ENCODE measurements at regions not wholly inside any gene's neighbourhood (a gene's known extent, or its start where the extent isn't known, plus 50 kb on each side); places are given as distances from the start of the nearest gene placed in this dataset.

DNA sequence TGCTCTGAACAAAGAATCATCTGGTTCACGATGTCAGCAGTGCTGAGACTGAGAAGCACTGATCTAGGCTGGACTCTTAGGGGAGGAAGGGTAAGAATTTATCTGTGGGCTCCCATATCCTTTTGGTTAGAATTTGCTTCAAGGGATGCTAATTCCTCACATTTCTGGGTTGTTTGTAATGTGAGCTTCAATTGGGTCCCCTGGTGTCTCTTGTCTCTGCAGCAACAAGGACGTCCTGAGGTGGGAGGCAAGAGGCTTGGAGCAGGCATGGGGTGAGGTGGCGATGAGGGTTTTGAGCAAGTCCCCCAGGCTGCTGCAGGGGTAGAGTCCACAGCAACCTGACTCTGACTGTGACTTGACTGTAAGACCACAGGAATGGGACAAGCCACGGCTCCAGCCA, 213.8 kb upstream of the NLRP1 start:
- peaks cover 11% of the 10 kb centered on the region for H3K27me3 Mint-ChIP-seq
- H3K9me3 Mint-ChIP-seq (ENCODE audit: low read depth) = peaks cover 4% of the 10 kb centered on the region
- no peak overlapping the region for H3K4me3 Mint-ChIP-seq
- H3K4me1 Mint-ChIP-seq (ENCODE audit: low read depth) = no peaks in the 10 kb centered on the region
- H3K27ac Mint-ChIP-seq = no peak overlapping the region
- no peaks in the 10 kb centered on the region for H3K36me3 Mint-ChIP-seq

GRCh38 chr17:5800131-5800530, 215.8 kb upstream of the NLRP1 start:
- no peak overlapping the region for H3K27ac Mint-ChIP-seq
- no peaks in the 10 kb centered on the region for H3K36me3 Mint-ChIP-seq

GRCh38 chr17:5800646-5801045, 216.3 kb upstream of the NLRP1 start:
- Mint-ChIP-seq H3K36me3 (no peaks in the 10 kb centered on the region), H3K9me3 (ENCODE audit: low read depth) (peaks cover 4% of the 10 kb centered on the region), H3K27me3 (peaks cover 12% of the 10 kb centered on the region), H3K4me1 (ENCODE audit: low read depth) (no peaks in the 10 kb centered on the region), H3K4me3 (no peak overlapping the region), H3K27ac (no peak overlapping the region)

More at GRCh38 chr17:5800131-5800530, 215.8 kb upstream of the NLRP1 start:
- Mint-ChIP-seq H3K27me3 (peaks cover 12% of the 10 kb centered on the region), H3K9me3 (ENCODE audit: low read depth) (peaks cover 4% of the 10 kb centered on the region), H3K4me3 (no peak overlapping the region), H3K4me1 (ENCODE audit: low read depth) (no peaks in the 10 kb centered on the region)

- H3K9me3 Mint-ChIP-seq (ENCODE audit: low read depth) = peaks cover 4% of the 10 kb centered on the region
- H3K27ac Mint-ChIP-seq = no peak overlapping the region
- no peaks in the 10 kb centered on the region for H3K4me1 Mint-ChIP-seq (ENCODE audit: low read depth)
- no peaks in the 10 kb centered on the region for H3K36me3 Mint-ChIP-seq
- H3K27me3 Mint-ChIP-seq = peaks cover 10% of the 10 kb centered on the region
- no peak overlapping the region for H3K4me3 Mint-ChIP-seq
These were observed 219.9 kb upstream of the NLRP1 start for GRCh38 chr17:5804251-5804650.

- Mint-ChIP-seq H3K36me3 (peaks cover 3% of the 10 kb centered on the region), H3K4me3 (no peak overlapping the region), H3K4me1 (ENCODE audit: low read depth) (no peaks in the 10 kb centered on the region), H3K27me3 (peaks cover 7% of the 10 kb centered on the region), H3K27ac (no peak overlapping the region), H3K9me3 (ENCODE audit: low read depth) (peaks cover 16% of the 10 kb centered on the region)
These were observed 224.7 kb upstream of the NLRP1 start for GRCh38 chr17:5809056-5809455.

- Mint-ChIP-seq H3K27me3 (peaks cover 7% of the 10 kb centered on the region), H3K9me3 (ENCODE audit: low read depth) (peaks cover 16% of the 10 kb centered on the region), H3K4me3 (no peak overlapping the region), H3K27ac (no peak overlapping the region), H3K36me3 (peaks cover 3% of the 10 kb centered on the region), H3K4me1 (ENCODE audit: low read depth) (no peaks in the 10 kb centered on the region)
These were observed 225.4 kb upstream of the NLRP1 start for GRCh38 chr17:5809580-5810188.

- H3K4me3 Mint-ChIP-seq = no peak overlapping the region
- peaks cover 16% of the 10 kb centered on the region for H3K9me3 Mint-ChIP-seq (ENCODE audit: low read depth)
- no peaks in the 10 kb centered on the region for H3K4me1 Mint-ChIP-seq (ENCODE audit: low read depth)
- peaks cover 8% of the 10 kb centered on the region for H3K27me3 Mint-ChIP-seq
- peaks cover 3% of the 10 kb centered on the region for H3K36me3 Mint-ChIP-seq
- H3K27ac Mint-ChIP-seq = no peak overlapping the region
These were observed 228.3 kb upstream of the NLRP1 start for GRCh38 chr17:5812590-5812989.

DNA sequence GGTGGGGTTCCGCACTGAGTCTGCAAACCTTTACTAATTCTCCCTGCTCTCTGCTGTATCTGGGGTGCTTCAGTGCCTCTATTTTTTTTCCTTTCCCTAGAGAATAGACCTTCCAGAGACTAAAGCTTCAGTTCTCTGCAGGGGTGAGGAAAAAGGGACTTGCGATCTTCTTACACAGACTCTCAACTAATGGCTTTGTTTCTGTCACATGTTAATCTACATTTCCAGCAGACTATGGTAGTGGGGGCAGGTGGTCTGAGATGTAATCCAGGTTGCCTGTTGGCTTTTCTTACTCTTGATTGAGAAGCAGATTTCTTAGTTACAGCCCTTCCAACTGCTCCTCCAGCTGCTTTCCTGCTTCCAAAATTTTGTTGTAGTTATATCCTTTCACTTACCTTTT, 229.0 kb upstream of the NLRP1 start:
- Mint-ChIP-seq H3K27me3 (peaks cover 11% of the 10 kb centered on the region), H3K4me1 (ENCODE audit: low read depth) (no peaks in the 10 kb centered on the region), H3K36me3 (peaks cover 3% of the 10 kb centered on the region), H3K27ac (no peak overlapping the region), H3K9me3 (ENCODE audit: low read depth) (peaks cover 16% of the 10 kb centered on the region), H3K4me3 (no peak overlapping the region)

GRCh38 chr17:5815396-5815795, 231.1 kb upstream of the NLRP1 start:
- Mint-ChIP-seq H3K36me3 (peaks cover 3% of the 10 kb centered on the region), H3K27ac (no peak overlapping the region), H3K4me1 (ENCODE audit: low read depth) (no peaks in the 10 kb centered on the region), H3K4me3 (no peak overlapping the region), H3K9me3 (ENCODE audit: low read depth) (peaks cover 12% of the 10 kb centered on the region), H3K27me3 (peaks cover 14% of the 10 kb centered on the region)

DNA sequence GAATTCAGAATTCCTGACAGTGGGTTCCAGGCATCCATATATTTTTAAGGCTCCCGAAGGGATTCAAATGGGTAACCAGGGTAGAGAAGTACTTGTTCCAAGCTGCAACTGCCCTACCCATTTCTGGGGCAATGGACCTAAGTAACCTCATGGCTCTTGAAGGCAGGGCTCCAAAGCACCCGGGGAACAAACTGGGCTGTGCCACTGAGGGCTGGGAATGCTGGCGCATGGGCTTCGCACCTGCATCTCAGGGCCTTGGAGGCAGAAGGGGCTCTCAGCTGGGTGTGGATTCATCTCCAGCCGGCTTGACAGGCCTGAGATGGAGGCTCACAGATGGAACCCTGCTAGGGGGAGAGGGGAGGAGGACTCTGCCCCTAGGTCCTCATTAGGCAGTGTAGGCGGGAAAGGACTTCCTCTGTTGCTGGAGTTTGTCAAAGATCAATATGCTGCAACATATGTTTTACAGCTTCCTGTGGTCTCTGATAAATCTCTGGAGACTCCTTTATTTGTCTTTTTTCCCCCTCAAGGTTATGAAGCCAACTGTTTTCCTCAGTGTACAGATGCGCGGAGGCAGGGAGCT, 232.3 kb upstream of the NLRP1 start:
- Mint-ChIP-seq H3K36me3 (no peaks in the 10 kb centered on the region), H3K9me3 (ENCODE audit: low read depth) (peaks cover 4% of the 10 kb centered on the region), H3K27ac (no peak overlapping the region), H3K4me1 (ENCODE audit: low read depth) (peaks cover 1% of the 10 kb centered on the region), H3K27me3 (peaks cover 15% of the 10 kb centered on the region), H3K4me3 (no peak overlapping the region)

GRCh38 chr17:5817475-5818395, 233.4 kb upstream of the NLRP1 start:
- Mint-ChIP-seq H3K9me3 (ENCODE audit: low read depth) (no peaks in the 10 kb centered on the region), H3K27me3 (peaks cover 14% of the 10 kb centered on the region), H3K4me1 (ENCODE audit: low read depth) (peaks cover 1% of the 10 kb centered on the region), H3K36me3 (no peaks in the 10 kb centered on the region), H3K4me3 (no peak overlapping the region), H3K27ac (no peak overlapping the region)

- Mint-ChIP-seq H3K4me1 (ENCODE audit: low read depth) (peaks cover 1% of the 10 kb centered on the region), H3K9me3 (ENCODE audit: low read depth) (no peaks in the 10 kb centered on the region), H3K27ac (no peak overlapping the region), H3K4me3 (no peak overlapping the region), H3K27me3 (peaks cover 11% of the 10 kb centered on the region), H3K36me3 (no peaks in the 10 kb centered on the region)
These were observed 235.1 kb upstream of the NLRP1 start for GRCh38 chr17:5819396-5819795.

GRCh38 chr17:5819921-5820685, 235.8 kb upstream of the NLRP1 start:
- peaks cover 14% of the 10 kb centered on the region for H3K27me3 Mint-ChIP-seq
- no peak overlapping the region for H3K27ac Mint-ChIP-seq
- no peak overlapping the region for H3K4me3 Mint-ChIP-seq

GRCh38 chr17:5820721-5821456, 236.6 kb upstream of the NLRP1 start:
- H3K27ac Mint-ChIP-seq = no peak overlapping the region
- no peak overlapping the region for H3K4me3 Mint-ChIP-seq
- peaks cover 14% of the 10 kb centered on the region for H3K27me3 Mint-ChIP-seq
- no peaks in the 10 kb centered on the region for H3K9me3 Mint-ChIP-seq (ENCODE audit: low read depth)
- no peaks in the 10 kb centered on the region for H3K36me3 Mint-ChIP-seq
- peaks cover 1% of the 10 kb centered on the region for H3K4me1 Mint-ChIP-seq (ENCODE audit: low read depth)

More at GRCh38 chr17:5819921-5820685, 235.8 kb upstream of the NLRP1 start:
- H3K9me3 Mint-ChIP-seq (ENCODE audit: low read depth) = no peaks in the 10 kb centered on the region
- H3K4me1 Mint-ChIP-seq (ENCODE audit: low read depth) = peaks cover 1% of the 10 kb centered on the region
- no peaks in the 10 kb centered on the region for H3K36me3 Mint-ChIP-seq

Data from activated naive CD8-positive, alpha-beta T cell (primary cell).